CD4-positive, alpha-beta T cell treated with Interleukin-17A for 4 hours (primary cell): ENCODE measurements at regions not wholly inside any gene's neighbourhood (a gene's known extent, or its start where the extent isn't known, plus 50 kb on each side); places are given as distances from the start of the nearest gene placed in this dataset.

ENCODE experiments used
- DNase-seq: peaks from one replicate; pipeline ENCODE4 v3.0.0-alpha.2; 2020; ENCODE audit warnings: mixed read lengths

DNA sequence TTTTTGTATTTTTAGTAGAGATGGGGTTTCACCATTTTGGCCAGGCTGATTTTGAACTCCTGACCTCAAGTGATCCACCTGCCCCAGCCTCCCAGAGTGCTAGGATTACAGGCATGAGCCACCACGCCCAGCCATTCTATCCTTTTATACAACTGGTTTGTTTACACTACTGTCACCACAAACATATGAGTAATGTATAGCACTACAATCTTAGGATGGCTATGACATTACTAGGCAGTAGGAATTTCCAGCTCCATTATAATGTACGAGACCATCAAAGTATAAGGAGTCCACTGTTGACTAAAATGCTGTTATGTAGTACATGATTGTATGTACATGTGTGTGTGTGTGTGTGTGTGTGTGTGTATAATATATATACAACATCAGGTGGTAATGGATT lies 1126.1 kb upstream of the LRRN3 start:
- DNase-seq = no peak

DNA sequence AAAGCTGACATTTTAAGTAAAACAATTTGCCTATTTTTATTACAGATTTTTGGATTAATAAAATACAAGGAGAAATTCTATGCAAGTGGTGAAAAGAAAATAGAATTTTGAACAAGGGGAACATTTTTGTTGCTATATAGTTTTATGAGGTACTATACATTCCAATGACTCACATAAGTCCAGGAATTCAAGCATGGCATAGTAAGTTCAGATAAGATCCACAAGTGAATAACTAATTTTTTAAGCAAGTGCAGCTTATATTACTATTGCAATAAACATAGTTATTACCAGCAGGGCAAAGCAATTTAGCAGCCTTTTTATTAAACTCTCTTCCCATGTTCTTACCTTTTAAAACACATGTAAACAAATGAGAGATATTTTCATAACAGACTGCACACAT lies 1123.5 kb upstream of the LRRN3 start:
- no peak for DNase-seq

DNA sequence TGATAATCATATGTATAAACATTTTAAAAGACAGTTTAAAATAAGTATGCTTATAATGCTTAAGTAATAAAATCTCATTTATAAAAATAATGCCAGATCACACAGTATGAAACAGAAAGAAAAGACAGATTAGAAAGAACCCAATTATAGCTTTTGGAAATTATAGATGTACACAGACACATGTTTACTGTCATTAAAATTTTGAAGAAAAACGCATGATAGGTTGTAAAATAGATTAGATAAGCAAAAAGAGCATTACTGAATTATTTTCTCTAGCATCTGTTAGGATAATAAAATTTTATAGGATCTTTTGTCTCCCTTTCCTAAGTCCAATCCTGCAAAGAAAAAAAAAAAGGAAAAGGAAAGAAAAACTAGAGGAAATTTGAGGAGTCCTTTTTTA lies 1107.3 kb upstream of the LRRN3 start:
- no peak for DNase-seq

DNA sequence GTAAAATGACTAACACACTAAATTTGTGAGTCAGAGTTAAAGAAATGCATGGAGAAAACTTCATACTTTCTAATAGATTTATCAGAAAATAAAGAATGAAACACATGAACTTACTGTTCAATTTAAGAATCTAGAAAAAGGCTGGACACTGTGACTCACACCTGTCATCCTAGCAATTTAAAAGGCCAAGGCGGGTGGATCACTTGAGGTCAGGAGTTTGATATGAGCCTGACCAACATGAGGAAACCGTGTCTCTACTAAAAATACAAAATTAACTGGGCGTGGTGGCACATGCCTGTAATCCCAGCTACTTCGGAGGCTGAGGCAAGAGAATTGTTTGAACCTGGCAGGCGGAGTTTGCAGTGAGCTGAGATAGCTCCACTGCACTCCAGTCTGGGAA lies 1106.2 kb upstream of the LRRN3 start:
- no peak for DNase-seq

DNA sequence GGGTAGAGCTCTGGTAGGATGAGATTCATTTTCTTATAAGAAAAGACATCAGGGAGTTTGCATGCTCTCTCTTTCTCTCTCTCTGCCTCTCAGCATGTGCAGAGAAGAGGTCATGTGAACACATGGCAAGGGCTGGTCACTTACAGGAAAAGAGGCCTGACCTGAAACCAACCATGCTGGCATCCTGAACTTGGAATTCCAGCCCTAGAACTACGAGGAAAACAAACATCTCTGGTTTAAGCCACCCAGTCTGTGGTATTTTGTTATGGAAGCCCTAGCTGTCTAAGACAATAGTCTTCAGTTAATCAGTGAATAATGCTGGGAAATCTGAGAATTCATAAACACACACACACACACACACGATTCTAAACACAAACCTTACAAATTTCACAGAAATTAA lies 1104.2 kb upstream of the LRRN3 start:
- no peak for DNase-seq

DNA sequence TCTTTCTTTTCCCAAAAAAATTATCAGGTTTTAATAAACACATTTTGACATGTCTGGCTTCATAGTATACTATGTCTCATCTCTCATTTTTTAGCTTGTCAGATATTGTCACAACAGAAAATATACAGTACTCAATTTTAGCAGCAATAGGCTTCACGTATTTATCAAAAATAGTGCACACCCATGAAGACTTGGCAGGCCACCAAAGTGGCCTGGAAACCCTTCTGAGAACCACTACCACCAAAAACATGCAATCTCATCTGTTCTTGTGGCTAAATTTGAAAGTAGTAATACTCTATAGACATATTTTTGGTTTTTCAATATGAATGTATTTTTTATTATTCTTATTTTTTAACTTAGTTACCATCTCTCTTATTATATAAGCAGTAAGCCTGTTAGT lies 1094.5 kb upstream of the LRRN3 start:
- no peak for DNase-seq

DNA sequence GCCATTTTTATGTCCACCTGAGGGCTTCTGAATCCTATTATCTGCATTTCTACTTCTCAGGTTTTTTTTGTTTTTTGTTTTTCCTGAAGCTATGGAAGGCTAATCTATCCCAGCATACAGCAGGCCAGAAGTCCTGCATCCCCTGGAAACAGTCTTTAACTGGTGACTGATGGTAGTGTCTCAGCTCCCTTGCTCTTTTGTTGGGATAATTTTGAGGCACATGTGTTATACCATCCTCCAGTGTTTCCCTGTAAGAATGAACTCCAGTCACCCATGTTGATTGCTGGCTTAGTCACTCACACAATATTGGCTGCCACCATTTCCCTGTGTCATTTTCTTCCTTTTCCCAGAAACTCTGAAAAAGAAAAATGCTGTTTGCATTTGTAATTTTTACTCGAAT lies 1094.0 kb upstream of the LRRN3 start:
- no peak for DNase-seq

DNA sequence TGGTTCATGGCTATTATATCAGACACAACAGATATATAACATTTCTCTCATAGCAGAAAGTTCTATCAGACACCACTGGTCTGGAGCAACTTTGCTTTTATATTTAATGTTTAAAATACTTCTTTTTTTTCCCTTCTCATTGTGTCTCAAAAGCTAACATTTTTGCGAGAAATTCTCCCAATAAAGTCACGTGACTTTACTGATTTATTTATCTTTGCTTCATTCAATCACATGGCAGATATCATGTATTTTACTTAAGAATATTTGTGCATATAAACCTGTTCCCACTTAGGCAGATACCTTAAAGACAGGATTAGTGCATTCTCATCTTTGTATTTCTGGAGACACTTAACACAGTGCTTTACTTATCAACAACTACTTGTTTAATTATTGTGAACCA lies 1093.1 kb upstream of the LRRN3 start:
- no peak for DNase-seq

DNA sequence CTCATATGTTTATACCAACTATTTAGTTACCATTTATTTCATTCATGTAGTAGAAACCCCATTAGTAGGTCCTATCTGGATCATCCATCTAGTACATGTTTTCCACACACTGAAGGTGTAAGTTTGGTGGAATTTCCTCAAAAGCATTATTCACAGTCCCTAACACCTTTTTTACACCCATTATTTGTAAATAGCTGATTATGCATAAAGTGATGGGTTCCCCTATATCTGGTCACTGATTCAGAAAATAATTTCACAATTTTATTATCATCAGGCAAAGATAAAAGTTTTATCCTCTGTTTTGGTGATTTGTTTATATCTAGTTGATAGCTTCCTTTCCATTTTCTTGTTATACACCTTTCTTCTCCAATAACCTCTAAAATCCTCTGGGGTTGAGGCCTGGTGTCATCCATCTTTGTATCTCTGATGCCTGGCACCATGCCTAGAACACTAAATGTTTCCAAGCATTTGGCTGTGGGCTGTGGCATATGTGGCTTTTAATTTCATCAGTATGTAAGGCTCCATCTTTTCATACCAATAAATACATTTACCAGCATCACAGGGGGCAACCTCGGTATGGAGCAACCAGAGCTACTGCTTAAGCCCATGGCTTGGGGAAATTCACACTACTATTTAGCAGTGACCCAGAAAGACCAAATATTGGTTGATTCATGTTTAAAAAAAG lies 1089.5 kb upstream of the LRRN3 start:
- no peak for DNase-seq

DNA sequence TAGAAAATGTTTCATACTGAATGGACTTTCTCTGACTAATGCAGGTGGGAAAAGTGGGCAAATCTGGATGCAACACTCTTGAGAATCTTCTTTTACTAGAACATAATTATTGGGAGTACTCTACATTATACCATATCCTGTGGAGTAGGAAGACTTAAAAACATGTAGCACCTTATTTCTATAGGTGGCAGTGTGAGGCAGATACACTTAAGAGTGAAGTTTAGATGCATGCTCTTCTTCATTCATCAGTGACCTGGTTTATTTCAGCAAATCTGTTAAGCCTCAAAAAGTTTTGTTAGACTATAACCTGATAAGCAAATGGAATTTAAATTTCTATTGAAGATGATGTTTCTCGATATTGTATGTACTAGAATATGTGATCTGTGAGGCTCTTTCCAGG lies 1087.1 kb upstream of the LRRN3 start:
- DNase-seq = no peak

DNA sequence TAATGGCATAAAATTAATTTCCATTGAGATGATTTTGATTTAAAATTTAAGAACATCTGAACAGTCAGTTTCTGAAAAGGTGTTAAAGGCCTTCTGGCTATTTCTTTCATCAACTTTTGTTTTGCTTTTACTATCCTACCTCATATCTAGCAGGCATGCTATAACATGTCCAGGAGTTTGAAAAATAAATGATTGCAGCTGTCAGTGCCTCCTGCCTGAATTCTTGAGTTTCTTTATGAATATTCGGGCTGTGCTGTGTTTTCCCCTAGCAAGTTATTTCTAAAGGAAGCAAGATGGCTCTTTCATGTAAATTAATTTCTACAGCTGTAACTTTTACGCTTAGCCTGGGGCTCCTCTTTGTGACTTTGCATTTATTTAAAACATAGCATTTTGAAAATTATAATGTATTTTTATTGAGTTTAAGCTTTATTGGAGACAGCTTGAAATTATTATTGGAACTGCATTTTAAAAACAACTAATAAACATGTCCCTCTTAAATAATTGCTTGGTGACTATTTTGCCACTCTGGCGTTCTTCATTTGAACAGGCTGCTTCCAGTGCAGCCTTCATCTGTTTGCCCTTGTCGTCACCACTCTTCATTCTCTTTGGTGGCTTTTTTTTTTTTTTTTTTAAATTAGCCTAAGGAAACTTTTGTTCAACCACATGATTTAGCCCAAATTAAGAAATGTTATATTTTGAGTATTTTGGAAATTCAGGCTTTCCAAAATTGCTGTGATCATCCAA lies 1083.4 kb upstream of the LRRN3 start:
- DNase-seq = no peak

DNA sequence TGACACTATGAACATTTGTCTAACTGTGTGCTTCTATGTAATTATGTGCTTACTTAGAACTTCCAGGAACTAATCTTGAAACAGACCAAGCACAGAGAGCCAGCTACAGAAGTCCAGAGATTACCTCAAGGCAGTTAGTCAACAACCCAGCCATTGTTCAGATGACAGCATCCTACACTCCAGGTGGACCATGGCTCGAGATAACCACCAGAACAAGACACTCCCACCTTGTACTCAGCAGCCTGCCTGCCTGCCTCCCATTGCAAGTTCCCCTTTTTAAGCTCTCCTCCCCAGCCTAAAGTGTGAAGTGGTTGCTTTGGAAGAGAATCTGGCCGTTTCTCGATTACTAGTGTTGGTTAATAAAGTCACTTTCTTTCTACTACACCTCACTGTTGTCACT lies 1080.6 kb upstream of the LRRN3 start:
- DNase-seq = no peak

DNA sequence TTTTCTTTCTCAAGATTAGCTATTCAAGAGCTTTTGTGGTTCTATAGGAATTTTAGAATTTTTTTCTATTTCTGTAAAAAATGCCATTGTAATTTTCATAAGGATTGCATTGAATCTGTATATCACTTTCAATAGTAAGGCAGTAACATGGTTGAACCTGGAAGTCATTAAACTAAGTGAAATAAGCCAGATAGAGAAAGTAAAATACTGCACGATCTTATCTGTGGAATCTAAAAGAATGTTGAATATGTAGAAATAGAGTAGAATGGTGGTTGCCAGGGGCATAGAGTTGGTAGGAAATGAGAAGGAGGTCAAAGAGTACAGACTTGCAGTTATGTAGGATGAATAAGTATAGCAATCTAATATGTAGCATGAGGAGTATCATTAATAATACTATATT lies 1073.5 kb upstream of the LRRN3 start:
- no peak for DNase-seq

DNA sequence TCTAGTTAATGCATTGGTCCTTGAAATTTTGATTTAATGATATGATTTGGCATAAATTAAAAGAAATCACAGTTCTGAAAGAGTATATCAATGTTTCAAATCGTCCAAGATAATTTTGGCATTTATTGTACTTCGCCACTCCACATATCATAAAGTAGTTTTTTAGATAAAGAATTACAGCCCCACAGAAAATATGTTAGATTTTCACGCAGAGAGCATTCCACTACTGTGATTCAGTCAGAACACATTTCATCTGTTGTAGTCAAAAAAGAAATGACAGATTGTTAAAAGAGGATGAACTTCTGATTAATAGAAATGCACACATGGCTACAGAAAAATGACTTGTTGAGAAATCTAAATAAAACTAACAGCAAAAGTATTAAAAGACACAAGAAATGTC lies 1063.5 kb upstream of the LRRN3 start:
- no peak for DNase-seq

DNA sequence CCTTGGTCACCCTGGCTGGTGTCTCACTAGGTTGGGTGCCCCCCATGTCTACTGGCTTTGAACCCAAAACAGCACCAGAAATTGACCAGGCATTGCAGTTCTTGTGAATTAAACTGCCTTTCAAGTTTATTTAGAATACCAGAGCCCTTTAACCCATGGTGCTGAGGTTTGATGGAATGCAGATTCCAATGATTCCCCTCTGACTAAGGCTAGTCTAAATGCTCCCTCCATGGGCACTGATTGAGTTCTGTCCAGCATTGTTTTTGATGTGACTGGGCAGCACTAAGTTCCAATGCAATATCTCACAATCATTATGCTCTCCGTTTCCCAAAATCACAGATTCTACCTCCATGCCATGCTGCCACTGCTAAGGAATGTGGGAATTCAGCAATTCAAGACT lies 1047.4 kb upstream of the LRRN3 start:
- no peak for DNase-seq

DNA sequence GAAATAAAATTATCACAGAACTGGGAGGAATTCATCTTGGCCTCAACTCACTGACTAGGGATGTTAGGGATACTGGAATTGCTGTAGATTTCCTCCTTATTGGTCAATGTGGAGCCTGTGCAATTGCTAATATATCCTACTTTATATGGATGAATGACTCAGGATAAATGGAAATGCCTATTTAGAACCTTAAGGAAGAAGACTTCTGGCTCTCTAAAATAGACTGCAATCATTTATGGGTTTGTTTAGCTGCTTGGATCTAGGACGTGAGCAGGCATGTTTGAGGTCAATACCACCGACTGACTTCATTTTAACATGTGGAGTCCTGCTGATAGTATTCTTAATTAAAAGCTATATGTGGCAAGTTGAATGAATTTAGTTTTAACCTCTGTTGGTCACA lies 1040.1 kb upstream of the LRRN3 start:
- DNase-seq = no peak

DNA sequence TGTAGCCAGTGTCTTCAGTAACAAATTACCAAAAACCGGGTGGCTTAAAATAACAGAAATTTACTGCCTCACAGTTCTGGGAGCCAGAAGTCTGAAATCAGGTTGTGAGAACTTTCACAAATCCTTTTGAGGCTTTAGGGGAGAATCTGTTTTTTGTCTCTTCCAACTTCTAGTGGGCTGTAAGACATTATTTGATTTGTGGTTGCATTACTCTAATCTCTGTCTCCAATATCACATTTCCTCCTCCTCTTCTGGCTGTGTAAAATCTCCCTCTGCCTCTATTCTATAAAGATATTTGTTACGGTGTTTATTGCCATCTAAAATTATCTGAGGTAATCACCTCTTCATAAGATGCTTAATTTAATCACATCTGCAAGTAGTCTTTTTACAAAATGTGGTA lies 1039.6 kb upstream of the LRRN3 start:
- DNase-seq = no peak

DNA sequence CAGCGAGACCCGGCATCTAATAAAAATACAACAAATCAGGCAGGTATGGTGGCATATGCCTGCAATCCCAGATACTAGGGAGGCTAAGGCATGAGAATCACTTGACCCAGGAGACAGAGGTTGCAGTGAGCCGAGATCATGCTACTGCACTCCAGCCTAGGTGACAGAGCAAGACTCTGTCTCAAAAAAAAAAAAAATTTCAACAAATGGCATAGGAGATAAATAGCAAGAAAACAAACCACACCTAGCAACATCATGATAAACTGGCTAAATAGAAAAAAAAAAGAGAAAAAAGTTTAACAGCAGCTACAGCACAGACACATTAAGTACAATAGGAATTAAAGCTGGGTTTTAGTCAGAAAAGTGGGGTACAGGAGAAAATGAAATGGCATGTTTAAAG lies 1034.6 kb upstream of the LRRN3 start:
- DNase-seq = no peak

DNA sequence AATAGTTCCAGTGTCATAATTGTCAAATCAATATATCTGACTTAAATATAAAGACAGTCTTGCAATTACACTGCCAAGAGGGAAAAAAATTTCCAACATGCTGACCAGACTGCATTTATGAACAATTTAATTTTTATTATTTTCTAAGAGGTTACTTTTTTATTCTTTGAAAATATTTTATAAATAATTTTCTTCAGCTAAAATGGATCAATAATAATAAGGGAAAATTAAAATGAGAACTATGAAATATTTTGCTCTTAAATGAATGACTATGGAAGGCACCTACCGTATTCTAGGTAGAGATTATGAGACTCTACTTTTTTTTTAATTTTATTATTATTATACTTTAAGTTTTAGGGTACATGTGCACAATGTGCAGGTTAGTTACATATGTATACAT lies 1032.5 kb upstream of the LRRN3 start:
- no peak for DNase-seq

DNA sequence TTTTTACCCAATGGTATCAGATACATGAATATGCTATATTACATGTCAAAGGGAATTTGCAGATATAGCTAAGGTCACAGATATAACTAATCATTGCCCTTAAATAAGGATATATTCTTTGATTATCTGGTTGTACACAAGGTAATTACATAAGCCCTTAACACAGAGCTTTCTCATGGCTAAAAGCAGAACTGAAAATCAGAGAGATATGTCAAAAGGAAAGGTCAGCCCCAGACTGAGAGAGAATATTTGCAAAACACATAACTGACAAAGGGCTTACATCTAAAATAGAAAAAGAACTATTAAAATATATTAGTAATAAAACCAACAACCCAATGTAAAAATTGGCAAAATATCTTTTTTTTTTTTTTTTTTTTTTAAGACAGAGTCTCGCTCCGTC lies 1029.5 kb upstream of the LRRN3 start:
- DNase-seq = no peak

DNA sequence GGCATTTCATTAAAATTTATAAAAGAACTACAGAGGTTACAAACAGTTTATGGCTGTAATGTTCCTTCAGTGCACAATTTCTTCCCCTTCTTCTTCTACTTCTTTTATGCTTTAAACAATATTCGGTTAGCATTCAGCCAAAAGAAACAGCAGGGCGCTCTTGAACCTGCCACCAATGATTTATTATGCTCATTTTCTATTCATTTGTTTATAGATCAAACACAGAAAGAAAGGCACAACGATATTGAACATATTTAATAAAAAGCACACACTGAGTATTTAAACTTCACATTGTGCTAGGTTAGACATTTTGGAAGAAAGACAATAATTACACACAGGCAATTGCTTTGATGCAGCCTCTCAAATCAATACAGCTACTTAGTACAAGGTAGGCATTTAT lies 1025.8 kb upstream of the LRRN3 start:
- DNase-seq = no peak

DNA sequence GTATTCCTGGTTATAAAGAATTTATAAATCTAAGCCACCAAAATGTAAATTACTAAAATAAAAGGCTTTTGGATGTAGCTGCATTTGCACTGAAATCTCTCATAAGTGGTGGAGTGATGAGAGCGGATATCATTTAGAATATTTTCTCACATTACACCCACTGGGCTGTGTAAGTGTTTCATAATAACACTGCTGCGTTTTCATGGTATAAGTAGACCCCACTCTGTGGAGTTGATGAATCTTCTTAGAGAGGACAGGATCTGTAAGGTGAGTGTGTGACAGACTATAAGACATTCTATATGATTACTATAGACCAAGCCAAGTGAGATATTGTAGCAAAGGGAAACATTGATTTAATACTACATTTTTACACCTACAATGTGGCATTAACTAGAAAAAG lies 1024.1 kb upstream of the LRRN3 start:
- DNase-seq = no peak

DNA sequence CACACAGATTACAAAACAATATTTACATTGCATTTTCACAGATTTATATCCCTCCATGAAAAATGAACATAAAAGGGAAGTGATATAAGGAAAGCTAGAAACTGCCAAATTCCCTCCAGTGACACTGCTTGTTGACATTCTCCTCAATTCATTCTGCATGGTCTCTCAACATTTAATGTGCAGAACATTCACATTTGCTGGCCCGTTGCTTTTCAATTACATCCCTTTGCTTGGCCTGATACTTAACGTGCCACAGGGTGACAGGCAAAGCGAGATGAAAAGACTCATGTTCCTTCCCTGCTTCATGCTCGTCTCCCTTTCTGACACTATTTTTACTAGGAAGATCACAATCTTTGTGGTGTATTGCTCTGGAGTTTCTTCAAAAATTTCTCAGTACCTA lies 1019.7 kb upstream of the LRRN3 start:
- no peak for DNase-seq

DNA sequence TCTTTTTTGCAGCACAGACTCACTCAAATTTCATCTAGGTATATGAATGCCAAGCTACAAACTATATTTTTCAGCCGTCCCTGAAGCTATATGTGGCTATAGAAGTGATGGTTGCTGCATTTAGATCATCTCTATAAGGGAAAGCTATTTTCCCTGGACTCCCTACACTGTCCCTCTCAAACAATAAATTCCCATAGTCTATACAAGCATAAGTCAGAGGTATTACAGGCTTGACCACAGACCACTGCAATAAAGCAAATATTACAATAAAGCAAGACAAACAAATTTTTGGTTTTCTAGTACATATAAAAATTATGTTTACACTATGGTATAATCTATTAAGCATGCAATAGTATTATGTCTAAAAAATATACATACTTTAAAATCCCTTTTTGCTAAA lies 1015.5 kb upstream of the LRRN3 start:
- no peak for DNase-seq

DNA sequence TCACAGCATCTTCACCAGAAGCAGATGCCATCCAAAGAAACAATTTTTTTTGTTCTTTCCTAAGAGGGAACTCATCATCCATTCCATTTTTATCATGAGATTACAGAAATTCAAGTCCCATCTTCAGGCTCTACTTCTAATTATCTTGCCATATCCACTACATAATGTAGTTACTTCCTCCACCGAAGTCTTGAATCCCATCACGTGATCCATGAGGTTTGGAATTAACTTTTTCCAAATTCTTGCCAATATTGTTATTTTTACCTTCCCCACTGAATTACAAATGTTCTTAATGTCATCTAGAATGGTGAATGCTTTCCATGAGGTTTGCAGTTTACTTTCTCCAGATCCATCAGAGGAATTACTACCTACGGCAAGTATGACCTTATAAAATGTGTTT lies 1014.7 kb upstream of the LRRN3 start:
- no peak for DNase-seq
